ENCODE measurements at regions not wholly inside any gene's neighbourhood (a gene's known extent, or its start where the extent isn't known, plus 50 kb on each side); places are given as distances from the start of the nearest gene placed in this dataset.

- TF ChIP-seq POLR2A (IDR thresholded peaks at IDR 0.05) (no peak), CTCF (IDR thresholded peaks at IDR 0.05) (no peak), POLR2AphosphoS5 (IDR thresholded peaks at IDR 0.05) (no peak)
These were observed 82.9 kb upstream of the MED14 start for GRCh38 chrX:40818236-40818635.

Measured in sigmoid colon (tissue), 4 donors.